Right atrium auricular region (tissue), 2 donors: ENCODE measurements at regions not wholly inside any gene's neighbourhood (a gene's known extent, or its start where the extent isn't known, plus 50 kb on each side); places are given as distances from the start of the nearest gene placed in this dataset.

ENCODE experiments used
- DNase-seq: peaks from one replicate; pipeline ENCODE4 v3.0.0-alpha.2; 2019; ENCODE audit warnings: low spot score
- H3K27ac ChIP-seq, 2 donors: fragments of 200-600 bp; sonication (generic); 1 replicate in 1 of 2; 2 replicates in 1 of 2; pipeline ENCODE4 v1.5.1; 2016 to 2019
- H3K27me3 ChIP-seq, 2 donors: fragments of 200-600 bp; sonication (generic); one replicate each; pipeline versions ENCODE4 v1.5.1 to v1.6.0; 2017 to 2019
- H3K36me3 ChIP-seq: fragments of 200-600 bp; sonication (generic); one replicate; pipeline ENCODE4 v1.5.1; 2016
- H3K4me1 ChIP-seq, 2 donors: fragments of 200-600 bp; sonication (generic); one replicate each; pipeline versions ENCODE4 v1.5.1 to v1.6.0; 2017 to 2019
- H3K4me3 ChIP-seq, 2 donors: fragments of 200-600 bp; sonication (generic); 1 replicate in 1 of 2; 2 replicates in 1 of 2; pipeline ENCODE4 v1.5.1; 2017 to 2019; ENCODE audit warnings: mild to moderate bottlenecking in 1 of 2, moderate library complexity in 1 of 2
- H3K9me3 ChIP-seq, 2 donors: fragments of 200-600 bp; sonication (generic); one replicate each; pipeline ENCODE4 v1.5.1; 2019
- CTCF ChIP-seq, 2 donors: fragments of 200-600 bp; sonication (generic); IDR thresholded peaks; one replicate each; pipeline ENCODE4 v1.5.1; 2019; ENCODE audit warnings: antibody characterized with exemption in 2 of 2

- DNase-seq = no peak
- TF ChIP-seq CTCF (IDR thresholded peaks at IDR 0.05) = no peak
Measured at GRCh38 chr6:12601881-12602280, 114.7 kb upstream of the PHACTR1 start.

GRCh38 chr6:12602342-12602741, 114.2 kb upstream of the PHACTR1 start:
- Histone ChIP-seq H3K36me3 (no peaks in the 10 kb centered on the region), H3K27ac (peak overlapping the region in 1 of 2 donors; percentile 22), H3K4me1 (peaks cover 0 to 10% of the 10 kb centered on the region in 2 donors), H3K4me3 (no peak overlapping the region), H3K9me3 (no peaks in the 10 kb centered on the region), H3K27me3 (no peaks in the 10 kb centered on the region)
- no peak for TF ChIP-seq CTCF (IDR thresholded peaks at IDR 0.05)
- DNase-seq = no peak

More at GRCh38 chr6:12601881-12602280, 114.7 kb upstream of the PHACTR1 start:
- Histone ChIP-seq H3K27ac (peak overlapping the region in 1 of 2 donors; percentile 22), H3K9me3 (no peaks in the 10 kb centered on the region), H3K4me3 (no peak overlapping the region), H3K36me3 (no peaks in the 10 kb centered on the region), H3K4me1 (peaks cover 0 to 10% of the 10 kb centered on the region in 2 donors), H3K27me3 (no peaks in the 10 kb centered on the region)

GRCh38 chr6:12602951-12603672, 113.5 kb upstream of the PHACTR1 start:
- TF ChIP-seq CTCF (IDR thresholded peaks at IDR 0.05) = peak; percentile 34 to 69
- no peak for DNase-seq

GRCh38 chr6:12603673-12604049, 112.9 kb upstream of the PHACTR1 start:
- H3K9me3 ChIP-seq = no peaks in the 10 kb centered on the region
- H3K27me3 ChIP-seq = no peaks in the 10 kb centered on the region
- DNase-seq = no peak
- no peaks in the 10 kb centered on the region for H3K36me3 ChIP-seq
- H3K4me3 ChIP-seq = no peak overlapping the region
- peaks cover 0 to 10% of the 10 kb centered on the region in 2 donors for H3K4me1 ChIP-seq
- peak in 1 of 2 donors; percentile 9 for TF ChIP-seq CTCF (IDR thresholded peaks at IDR 0.05)
- H3K27ac ChIP-seq = no peak overlapping the region

More at GRCh38 chr6:12602951-12603672, 113.5 kb upstream of the PHACTR1 start:
- Histone ChIP-seq H3K4me3 (no peak overlapping the region), H3K36me3 (no peaks in the 10 kb centered on the region), H3K27me3 (no peaks in the 10 kb centered on the region), H3K9me3 (no peaks in the 10 kb centered on the region), H3K27ac (no peak overlapping the region), H3K4me1 (peaks cover 0 to 10% of the 10 kb centered on the region in 2 donors)

- Histone ChIP-seq H3K4me3 (no peak overlapping the region), H3K4me1 (peaks cover 0 to 10% of the 10 kb centered on the region in 2 donors)
- TF ChIP-seq CTCF (IDR thresholded peaks at IDR 0.05) = peak; percentile 25 to 71
Measured at GRCh38 chr6:12605888-12606345, 110.7 kb upstream of the PHACTR1 start.

More at GRCh38 chr6:12605888-12606345, 110.7 kb upstream of the PHACTR1 start:
- DNase-seq = no peak
- H3K9me3 ChIP-seq = no peaks in the 10 kb centered on the region
- no peaks in the 10 kb centered on the region for H3K27me3 ChIP-seq
- H3K27ac ChIP-seq = no peak overlapping the region
- H3K36me3 ChIP-seq = no peaks in the 10 kb centered on the region
